GM23338 (cell line): ENCODE measurements at regions not wholly inside any gene's neighbourhood (a gene's known extent, or its start where the extent isn't known, plus 50 kb on each side); places are given as distances from the start of the nearest gene placed in this dataset.
A peak's percentile ranks its signal among the peaks of the same experiment; 100 is the strongest.
"Not testable (repeated sequence)": the region's sequence is repeated elsewhere in the genome, so short reads cannot be mapped to it uniquely, and the experiment has no call there.

ENCODE experiments used
- ATAC-seq: fragments of 200-7000 bp; cut with Tn5 transposase; 3 replicates; pipeline ENCODE4 v1.9.1; 2020
- DNase-seq: peaks from one replicate; pipeline ENCODE4 v3.0.0-alpha.2; 2015; ENCODE audit warnings: low spot score
- H2AFZ ChIP-seq: fragments of 200-600 bp; sonication (generic); 2 replicates; pipeline ENCODE4 v1.8.0; 2016; ENCODE audit warnings: antibody characterized with exemption, mild to moderate bottlenecking, moderate library complexity
- H3F3A ChIP-seq: fragments of 200-600 bp; sonication (generic); replicated peaks from 2 replicates; pipeline ENCODE4 v1.8.0; 2017; ENCODE audit warnings: antibody characterized with exemption, mixed run types, low read depth
- H3K27ac ChIP-seq: fragments of 200-600 bp; sonication (generic); 2 replicates; pipeline ENCODE4 v1.6.1; 2016; ENCODE audit warnings: low read depth
- H3K27me3 ChIP-seq: fragments of 200-600 bp; sonication (generic); 2 replicates; pipeline ENCODE4 v1.8.0; 2016; ENCODE audit warnings: mild to moderate bottlenecking, mixed run types, moderate library complexity; ENCODE audit not compliant: insufficient read depth
- H3K36me3 ChIP-seq: fragments of 200-600 bp; sonication (generic); 2 replicates; pipeline ENCODE4 v1.8.0; 2016; ENCODE audit warnings: mild to moderate bottlenecking; ENCODE audit not compliant: insufficient read depth
- H3K4me1 ChIP-seq: fragments of 200-600 bp; sonication (generic); 2 replicates; pipeline ENCODE4 v1.8.0; 2016; ENCODE audit warnings: mild to moderate bottlenecking, moderate library complexity; ENCODE audit not compliant: insufficient read depth
- H3K4me2 ChIP-seq: fragments of 200-600 bp; sonication (generic); 2 replicates; pipeline ENCODE4 v1.7.1; 2017; ENCODE audit warnings: mixed run types
- H3K4me3 ChIP-seq: fragments of 200-600 bp; sonication (generic); 2 replicates; pipeline ENCODE4 v1.6.1; 2016; ENCODE audit warnings: mixed run types
- H3K79me2 ChIP-seq: fragments of 200-600 bp; sonication (generic); replicated peaks from 2 replicates; pipeline ENCODE4 v1.8.0; 2017; ENCODE audit warnings: mild to moderate bottlenecking; ENCODE audit not compliant: insufficient read depth
- H3K9me2 ChIP-seq: fragments of 200-600 bp; sonication (generic); 2 replicates; pipeline ENCODE4 v1.8.0; 2017; ENCODE audit not compliant: insufficient read depth
- H4K20me1 ChIP-seq: fragments of 200-600 bp; sonication (generic); replicated peaks from 2 replicates; pipeline ENCODE4 v1.8.0; 2017; ENCODE audit warnings: mild to moderate bottlenecking; ENCODE audit not compliant: insufficient read depth
- H3K27ac Mint-ChIP-seq: 2 replicates; pipeline ENCODE4 v1.8.0; 2020; ENCODE audit warnings: inconsistent platforms, mild to moderate bottlenecking, moderate library complexity, mixed read lengths
- H3K27me3 Mint-ChIP-seq: 3 replicates; pipeline ENCODE4 v1.8.0; 2022; ENCODE audit warnings: low read depth, mild to moderate bottlenecking, moderate library complexity, mixed read lengths, inconsistent platforms; ENCODE audit not compliant: insufficient read depth, poor library complexity
- H3K36me3 Mint-ChIP-seq: 3 replicates; pipeline ENCODE4 v1.8.0; 2021; ENCODE audit warnings: low read depth, mild to moderate bottlenecking, inconsistent platforms, moderate library complexity, mixed read lengths
- H3K4me1 Mint-ChIP-seq: 3 replicates; pipeline ENCODE4 v1.8.0; 2020; ENCODE audit warnings: mild to moderate bottlenecking, inconsistent platforms, mixed read lengths
- H3K4me3 Mint-ChIP-seq: 3 replicates; pipeline ENCODE4 v1.8.0; 2021; ENCODE audit warnings: moderate library complexity, mild to moderate bottlenecking, inconsistent platforms, mixed read lengths
- H3K9me3 Mint-ChIP-seq: 3 replicates; pipeline ENCODE4 v1.8.0; 2020; ENCODE audit warnings: moderate library complexity, mild to moderate bottlenecking, inconsistent platforms, mixed read lengths
- CTCF ChIP-seq, 2 experiments: fragments of 200-600 bp in 1 of 2; sonication (generic) in 1 of 2; conservative IDR thresholded peaks; 2 replicates each; pipeline versions ENCODE4 v1.5.1 to v1.6.1; 2016 to 2017; ENCODE audit warnings: antibody characterized with exemption in 2 of 2, low read depth in 2 of 2, mild to moderate bottlenecking in 2 of 2, moderate library complexity in 1 of 2
- ZNF462 ChIP-seq: fragments of 250-450 bp; sonication (Bioruptor Pico); IDR thresholded peaks from 2 replicates; pipeline ENCODE4 v1.5.0; 2020; ENCODE audit warnings: mild to moderate bottlenecking, moderate library complexity

- TF ChIP-seq ZNF462 (CRISPR knock-in tag) = no peak
These were observed 509.8 kb downstream of the AMY1C start (continued) for GRCh38 chr1:104259481-104259880.

GRCh38 chr1:104263110-104263509 is 513.4 kb downstream of the AMY1C start:
- H3K9me3 Mint-ChIP-seq = not testable (repeated sequence)

More at GRCh38 chr1:104263110-104263509, 513.4 kb downstream of the AMY1C start:
- not testable (repeated sequence) for H3K9me2 ChIP-seq, H3K36me3 ChIP-seq, H3K36me3 Mint-ChIP-seq, H3K4me2 ChIP-seq, H3K79me2 ChIP-seq, H3K4me1 Mint-ChIP-seq, H3K4me3 ChIP-seq, H3K4me1 ChIP-seq, H3K27ac Mint-ChIP-seq, H3K27me3 Mint-ChIP-seq, H3K27me3 ChIP-seq, H3K4me3 Mint-ChIP-seq, ATAC-seq, H3K27ac ChIP-seq, H4K20me1 ChIP-seq, H3F3A ChIP-seq, H2AFZ ChIP-seq
- peak; percentile 2 for DNase-seq
- TF ChIP-seq CTCF (conservative IDR thresholded peaks at IDR 0.05; ENCODE audit: low read depth in 2 of 2) = peak; percentile 15 to 49; a peak in 2 of 4 replicates
